ENCODE measurements at regions not wholly inside any gene's neighbourhood (a gene's known extent, or its start where the extent isn't known, plus 50 kb on each side); places are given as distances from the start of the nearest gene placed in this dataset.

GRCh38 chr10:78903341-78903940 lies 165.3 kb upstream of the ZMIZ1 start:
- TF ChIP-seq, protein P1, sequence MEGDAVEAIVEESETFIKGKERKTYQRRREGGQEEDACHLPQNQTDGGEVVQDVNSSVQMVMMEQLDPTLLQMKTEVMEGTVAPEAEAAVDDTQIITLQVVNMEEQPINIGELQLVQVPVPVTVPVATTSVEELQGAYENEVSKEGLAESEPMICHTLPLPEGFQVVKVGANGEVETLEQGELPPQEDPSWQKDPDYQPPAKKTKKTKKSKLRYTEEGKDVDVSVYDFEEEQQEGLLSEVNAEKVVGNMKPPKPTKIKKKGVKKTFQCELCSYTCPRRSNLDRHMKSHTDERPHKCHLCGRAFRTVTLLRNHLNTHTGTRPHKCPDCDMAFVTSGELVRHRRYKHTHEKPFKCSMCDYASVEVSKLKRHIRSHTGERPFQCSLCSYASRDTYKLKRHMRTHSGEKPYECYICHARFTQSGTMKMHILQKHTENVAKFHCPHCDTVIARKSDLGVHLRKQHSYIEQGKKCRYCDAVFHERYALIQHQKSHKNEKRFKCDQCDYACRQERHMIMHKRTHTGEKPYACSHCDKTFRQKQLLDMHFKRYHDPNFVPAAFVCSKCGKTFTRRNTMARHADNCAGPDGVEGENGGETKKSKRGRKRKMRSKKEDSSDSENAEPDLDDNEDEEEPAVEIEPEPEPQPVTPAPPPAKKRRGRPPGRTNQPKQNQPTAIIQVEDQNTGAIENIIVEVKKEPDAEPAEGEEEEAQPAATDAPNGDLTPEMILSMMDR (IDR thresholded peaks at IDR 0.05; ENCODE audit: low read depth, low read length, missing control alignments), result no peak
- H3K27ac ChIP-seq, result no peak overlapping the region
- H3K4me3 ChIP-seq (ENCODE audit: low read depth, low read length), result no peak overlapping the region
- DNase-seq, result no peak
- in situ Hi-C loops (cut with HindIII; ENCODE audit: low pct_ligation_motif_present, low sequenced_read_pairs), result no loop called here
- H3K27me3 ChIP-seq (replicated peaks), result peaks cover 3% of the 10 kb centered on the region
- H3K36me3 ChIP-seq (replicated peaks), result no peaks in the 10 kb centered on the region

DNA sequence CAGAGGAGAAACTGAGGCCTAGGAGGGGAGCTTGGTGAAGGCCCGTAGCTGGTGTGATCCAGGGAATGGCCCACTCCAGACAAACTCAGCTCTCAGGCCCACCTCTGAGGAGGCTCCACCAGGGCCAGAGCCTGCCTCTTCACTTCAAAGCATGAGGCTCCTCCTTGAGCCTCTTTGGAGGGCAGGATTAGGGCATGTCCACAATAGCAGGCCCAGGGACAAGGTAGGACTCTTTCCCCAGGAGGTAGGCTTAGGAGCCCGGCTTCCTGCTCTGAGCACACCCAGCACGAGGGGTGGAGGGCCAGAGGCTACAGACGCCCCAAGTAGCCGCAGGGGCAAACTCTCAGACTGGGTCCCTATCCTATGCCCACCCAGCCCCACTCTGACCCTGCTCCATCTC lies 164.6 kb upstream of the ZMIZ1 start:
- H3K4me3 ChIP-seq (ENCODE audit: low read depth, low read length), result no peak overlapping the region
- peaks cover 3% of the 10 kb centered on the region for H3K27me3 ChIP-seq (replicated peaks)
- TF ChIP-seq, protein P1 (IDR thresholded peaks at IDR 0.05; ENCODE audit: low read depth, low read length, missing control alignments), result no peak
- H3K27ac ChIP-seq, result no peak overlapping the region
- no peak for DNase-seq
- no peaks in the 10 kb centered on the region for H3K36me3 ChIP-seq (replicated peaks)
- in situ Hi-C loops (cut with HindIII; ENCODE audit: low pct_ligation_motif_present, low sequenced_read_pairs), result no loop called here

- peaks cover 6% of the 10 kb centered on the region for H3K27me3 ChIP-seq (replicated peaks)
- DNase-seq, result no peak
- H3K27ac ChIP-seq, result no peak overlapping the region
- H3K4me3 ChIP-seq (ENCODE audit: low read depth, low read length), result no peak overlapping the region
- TF ChIP-seq, protein P1 (IDR thresholded peaks at IDR 0.05; ENCODE audit: low read depth, low read length, missing control alignments), result no peak
- in situ Hi-C loops (cut with HindIII; ENCODE audit: low pct_ligation_motif_present, low sequenced_read_pairs), result no loop called here
- H3K36me3 ChIP-seq (replicated peaks), result no peaks in the 10 kb centered on the region
Observed at GRCh38 chr10:78905015-78905956, 163.5 kb upstream of the ZMIZ1 start.

DNA sequence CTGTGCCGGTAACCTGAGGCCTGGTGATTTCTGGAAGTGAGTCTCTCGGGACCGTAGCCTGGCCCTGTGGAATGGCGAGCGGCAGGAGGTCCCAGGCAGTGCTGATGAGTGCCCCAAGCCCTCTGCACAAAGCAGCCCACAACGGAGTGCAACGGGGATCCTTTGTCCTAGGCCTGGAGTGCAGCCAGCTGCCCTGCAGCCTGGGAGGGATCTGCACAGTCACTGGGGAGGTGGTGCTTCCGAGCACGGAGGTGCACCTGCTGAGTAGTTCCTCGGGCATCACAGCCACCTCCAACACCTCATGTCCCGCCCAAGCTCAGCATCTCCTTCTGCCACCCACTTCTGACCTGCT lies 162.8 kb upstream of the ZMIZ1 start:
- TF ChIP-seq, protein P1 (IDR thresholded peaks at IDR 0.05; ENCODE audit: low read depth, low read length, missing control alignments), result no peak
- H3K27ac ChIP-seq, result no peak overlapping the region
- peaks cover 6% of the 10 kb centered on the region for H3K27me3 ChIP-seq (replicated peaks)
- no peak overlapping the region for H3K4me3 ChIP-seq (ENCODE audit: low read depth, low read length)
- DNase-seq, result no peak
- H3K36me3 ChIP-seq (replicated peaks), result no peaks in the 10 kb centered on the region
- in situ Hi-C loops (cut with HindIII; ENCODE audit: low pct_ligation_motif_present, low sequenced_read_pairs), result no loop called here

- H3K36me3 ChIP-seq (replicated peaks), result no peaks in the 10 kb centered on the region
- H3K4me3 ChIP-seq (ENCODE audit: low read depth, low read length), result no peak overlapping the region
- DNase-seq, result no peak
- TF ChIP-seq, protein P1 (IDR thresholded peaks at IDR 0.05; ENCODE audit: low read depth, low read length, missing control alignments), result no peak
- peaks cover 6% of the 10 kb centered on the region for H3K27me3 ChIP-seq (replicated peaks)
- in situ Hi-C loops (cut with HindIII; ENCODE audit: low pct_ligation_motif_present, low sequenced_read_pairs), result no loop called here
- no peak overlapping the region for H3K27ac ChIP-seq
Observed at GRCh38 chr10:78906734-78907390, 161.9 kb upstream of the ZMIZ1 start.

Data from brain microvascular endothelial cell (primary cell).